ENCODE measurements at regions not wholly inside any gene's neighbourhood (a gene's known extent, or its start where the extent isn't known, plus 50 kb on each side); places are given as distances from the start of the nearest gene placed in this dataset.
"Not testable (repeated sequence)": the region's sequence is repeated elsewhere in the genome, so short reads cannot be mapped to it uniquely, and the experiment has no call there.

DNA sequence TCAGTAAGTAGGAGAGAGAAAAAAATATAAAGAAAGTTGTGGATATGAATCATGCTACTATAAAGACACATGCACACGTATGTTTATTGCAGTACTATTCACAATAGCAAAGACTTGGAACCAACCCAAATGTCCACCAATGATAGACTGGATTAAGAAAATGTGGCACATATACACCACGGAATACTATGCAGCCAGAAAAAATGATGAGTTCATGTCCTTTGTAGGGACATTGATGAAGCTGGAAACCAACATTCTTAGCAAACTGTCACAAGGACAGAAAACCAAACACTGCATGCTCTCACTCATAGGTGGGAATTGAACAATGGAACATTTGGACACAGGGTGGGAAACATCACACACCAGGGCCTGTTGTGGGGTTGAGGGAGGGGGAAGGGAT, 200.3 kb upstream of the IVNS1ABP start:
- TF ChIP-seq POLR2A (IDR thresholded peaks at IDR 0.05) = not testable (repeated sequence)
- TF ChIP-seq, protein P1, sequence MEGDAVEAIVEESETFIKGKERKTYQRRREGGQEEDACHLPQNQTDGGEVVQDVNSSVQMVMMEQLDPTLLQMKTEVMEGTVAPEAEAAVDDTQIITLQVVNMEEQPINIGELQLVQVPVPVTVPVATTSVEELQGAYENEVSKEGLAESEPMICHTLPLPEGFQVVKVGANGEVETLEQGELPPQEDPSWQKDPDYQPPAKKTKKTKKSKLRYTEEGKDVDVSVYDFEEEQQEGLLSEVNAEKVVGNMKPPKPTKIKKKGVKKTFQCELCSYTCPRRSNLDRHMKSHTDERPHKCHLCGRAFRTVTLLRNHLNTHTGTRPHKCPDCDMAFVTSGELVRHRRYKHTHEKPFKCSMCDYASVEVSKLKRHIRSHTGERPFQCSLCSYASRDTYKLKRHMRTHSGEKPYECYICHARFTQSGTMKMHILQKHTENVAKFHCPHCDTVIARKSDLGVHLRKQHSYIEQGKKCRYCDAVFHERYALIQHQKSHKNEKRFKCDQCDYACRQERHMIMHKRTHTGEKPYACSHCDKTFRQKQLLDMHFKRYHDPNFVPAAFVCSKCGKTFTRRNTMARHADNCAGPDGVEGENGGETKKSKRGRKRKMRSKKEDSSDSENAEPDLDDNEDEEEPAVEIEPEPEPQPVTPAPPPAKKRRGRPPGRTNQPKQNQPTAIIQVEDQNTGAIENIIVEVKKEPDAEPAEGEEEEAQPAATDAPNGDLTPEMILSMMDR (IDR thresholded peaks at IDR 0.05) = not testable (repeated sequence)
